ENCODE measurements at regions not wholly inside any gene's neighbourhood (a gene's known extent, or its start where the extent isn't known, plus 50 kb on each side); places are given as distances from the start of the nearest gene placed in this dataset.

DNA sequence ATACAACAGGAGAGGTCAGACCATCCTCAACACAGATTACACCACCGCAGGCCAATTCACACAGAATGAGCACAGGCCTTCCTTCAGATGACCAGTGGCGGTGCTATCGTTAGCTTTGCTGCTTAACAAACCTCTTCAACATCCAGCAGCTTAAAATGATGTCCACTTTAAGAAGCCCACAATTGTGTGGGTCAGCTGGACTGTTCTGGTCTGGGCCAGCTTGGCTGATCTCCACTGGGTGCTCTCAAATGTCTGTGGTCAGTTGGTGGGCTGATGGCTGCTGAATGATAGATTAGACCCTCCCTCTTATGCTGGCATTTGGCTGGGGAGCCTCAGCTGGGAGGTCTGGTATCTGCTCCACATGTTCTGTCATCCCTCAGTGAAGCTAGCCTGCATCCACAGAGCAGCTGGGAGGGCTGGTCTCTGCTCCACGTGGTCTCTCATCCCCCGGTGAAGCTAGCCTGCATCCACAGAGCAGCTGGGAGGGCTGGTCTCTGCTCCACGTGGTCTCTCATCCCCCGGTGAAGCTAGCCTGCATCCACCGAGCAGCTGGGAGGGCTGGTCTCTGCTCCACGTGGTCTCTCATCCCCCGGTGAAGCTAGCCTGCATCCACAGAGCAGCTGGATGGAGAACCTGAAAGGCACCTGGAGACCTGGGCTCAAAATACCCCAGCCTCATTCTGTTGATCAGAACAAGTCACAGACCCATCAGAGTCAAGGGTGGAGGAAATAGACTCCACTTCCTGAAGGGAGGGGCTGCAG, 203.6 kb upstream of the DIO3 start:
- no peak for DNase-seq
- in situ Hi-C loops (cut with MboI; ENCODE audit: low pct_unique_long_range_greater_than_20kb, low sequenced_read_pairs), result no loop called here

DNA sequence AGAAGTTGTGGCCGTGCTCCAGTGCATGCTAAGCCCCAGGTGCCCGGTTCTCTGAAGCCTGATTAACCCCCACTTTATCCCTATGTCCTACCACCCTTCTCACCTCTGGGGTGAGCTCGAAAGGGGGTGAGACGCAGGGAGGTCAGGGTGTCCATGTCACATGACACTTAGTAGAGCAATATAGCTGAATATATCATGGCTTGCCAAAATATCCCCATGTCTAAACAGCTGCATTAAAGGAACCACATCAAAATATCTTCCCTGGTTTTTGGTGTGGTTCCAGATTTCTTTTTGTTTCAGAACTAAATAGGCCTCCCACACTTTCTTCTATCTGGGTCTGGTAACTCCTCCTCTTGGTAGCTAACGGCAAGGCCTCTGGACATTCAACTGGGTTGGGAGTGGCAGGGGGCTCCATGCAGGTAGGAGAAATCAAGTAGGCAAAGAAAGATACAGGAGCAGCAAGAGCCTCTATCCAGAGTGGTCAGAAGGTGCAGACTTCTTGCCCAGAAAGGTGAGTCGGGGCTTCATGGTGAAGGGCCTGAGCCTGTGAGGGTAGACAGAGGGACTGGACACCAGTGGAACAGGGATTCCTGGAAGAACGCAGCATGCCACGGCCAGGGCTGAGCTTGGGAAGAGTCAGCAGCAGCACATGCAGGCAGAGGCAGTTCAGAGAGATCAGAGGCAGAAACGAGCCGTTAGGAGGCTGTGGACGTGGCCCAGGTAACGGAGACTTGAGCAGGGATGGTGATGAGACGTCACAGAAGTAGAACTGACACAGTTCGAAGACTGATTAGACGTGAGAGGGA, 202.8 kb upstream of the DIO3 start:
- no peak for DNase-seq
- in situ Hi-C loops (cut with MboI; ENCODE audit: low pct_unique_long_range_greater_than_20kb, low sequenced_read_pairs), result no loop called here

- DNase-seq, result no peak
Observed at GRCh38 chr14:101359221-101360053, 201.9 kb upstream of the DIO3 start.

GRCh38 chr14:101360054-101360911, 201.0 kb upstream of the DIO3 start:
- DNase-seq, result no peak
- in situ Hi-C loops (cut with MboI; ENCODE audit: low pct_unique_long_range_greater_than_20kb, low sequenced_read_pairs), result no loop called here

More at GRCh38 chr14:101359221-101360053, 201.9 kb upstream of the DIO3 start:
- in situ Hi-C loops (cut with MboI; ENCODE audit: low pct_unique_long_range_greater_than_20kb, low sequenced_read_pairs), result no loop called here

GRCh38 chr14:101361044-101361443, 200.3 kb upstream of the DIO3 start:
- DNase-seq, result no peak
- in situ Hi-C loops (cut with MboI; ENCODE audit: low pct_unique_long_range_greater_than_20kb, low sequenced_read_pairs), result no loop called here

DNA sequence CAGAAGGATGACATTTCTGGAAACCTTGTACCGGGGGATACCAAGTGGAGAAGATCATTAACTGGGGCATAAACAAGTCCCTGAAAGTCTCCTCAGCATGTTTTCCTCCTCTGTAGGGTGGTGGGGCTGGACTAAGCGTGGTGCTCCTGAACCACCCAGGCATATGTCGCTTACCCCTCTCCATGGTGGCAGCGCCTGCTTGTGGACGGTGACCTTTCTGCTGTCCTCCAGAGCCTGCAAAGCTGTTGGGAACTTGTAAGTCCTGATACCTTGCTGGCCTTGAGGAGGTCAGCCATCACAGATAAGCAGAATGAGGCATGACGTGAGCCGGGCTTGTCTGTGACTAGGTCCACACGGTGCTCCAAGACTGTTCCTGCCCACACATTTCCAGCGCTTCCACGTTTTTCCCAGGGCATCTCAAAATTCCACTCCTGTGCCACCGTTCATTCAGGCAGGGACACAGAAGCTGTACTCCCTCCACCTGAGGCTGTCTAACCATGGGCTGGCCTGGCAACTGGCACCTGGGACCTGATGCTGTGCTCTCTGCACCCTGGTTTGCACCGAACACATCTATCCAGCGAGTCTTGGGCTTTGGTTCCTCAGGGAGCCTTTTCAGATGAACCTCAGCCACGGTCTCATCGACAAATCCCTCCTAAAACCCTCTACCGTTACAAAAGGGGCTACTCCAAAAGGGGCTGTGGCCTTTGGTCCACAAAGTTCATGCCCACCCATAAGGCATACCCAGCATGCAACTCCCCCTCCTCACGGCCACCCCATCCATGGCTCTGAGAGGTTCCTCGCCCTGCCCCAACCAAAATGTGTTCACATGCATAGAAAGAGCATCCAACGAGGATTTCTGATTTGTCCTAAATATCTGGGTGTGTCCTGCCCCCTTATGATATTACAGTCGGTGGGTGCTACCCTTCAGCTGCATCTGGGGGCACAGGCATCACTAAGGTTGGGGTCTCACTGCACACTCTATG, 199.6 kb upstream of the DIO3 start:
- in situ Hi-C loops (cut with MboI; ENCODE audit: low pct_unique_long_range_greater_than_20kb, low sequenced_read_pairs), result no loop called here
- DNase-seq, result no peak

- in situ Hi-C loops (cut with MboI; ENCODE audit: low pct_unique_long_range_greater_than_20kb, low sequenced_read_pairs), result no loop called here
- DNase-seq, result no peak
Observed at GRCh38 chr14:101362529-101363260, 198.6 kb upstream of the DIO3 start.

GRCh38 chr14:101363261-101363555, 198.1 kb upstream of the DIO3 start:
- in situ Hi-C loops (cut with MboI; ENCODE audit: low pct_unique_long_range_greater_than_20kb, low sequenced_read_pairs), result no loop called here

GRCh38 chr14:101363880-101364391, 197.4 kb upstream of the DIO3 start:
- DNase-seq, result no peak
- in situ Hi-C loops (cut with MboI; ENCODE audit: low pct_unique_long_range_greater_than_20kb, low sequenced_read_pairs), result no loop called here

More at GRCh38 chr14:101363261-101363555, 198.1 kb upstream of the DIO3 start:
- no peak for DNase-seq

DNA sequence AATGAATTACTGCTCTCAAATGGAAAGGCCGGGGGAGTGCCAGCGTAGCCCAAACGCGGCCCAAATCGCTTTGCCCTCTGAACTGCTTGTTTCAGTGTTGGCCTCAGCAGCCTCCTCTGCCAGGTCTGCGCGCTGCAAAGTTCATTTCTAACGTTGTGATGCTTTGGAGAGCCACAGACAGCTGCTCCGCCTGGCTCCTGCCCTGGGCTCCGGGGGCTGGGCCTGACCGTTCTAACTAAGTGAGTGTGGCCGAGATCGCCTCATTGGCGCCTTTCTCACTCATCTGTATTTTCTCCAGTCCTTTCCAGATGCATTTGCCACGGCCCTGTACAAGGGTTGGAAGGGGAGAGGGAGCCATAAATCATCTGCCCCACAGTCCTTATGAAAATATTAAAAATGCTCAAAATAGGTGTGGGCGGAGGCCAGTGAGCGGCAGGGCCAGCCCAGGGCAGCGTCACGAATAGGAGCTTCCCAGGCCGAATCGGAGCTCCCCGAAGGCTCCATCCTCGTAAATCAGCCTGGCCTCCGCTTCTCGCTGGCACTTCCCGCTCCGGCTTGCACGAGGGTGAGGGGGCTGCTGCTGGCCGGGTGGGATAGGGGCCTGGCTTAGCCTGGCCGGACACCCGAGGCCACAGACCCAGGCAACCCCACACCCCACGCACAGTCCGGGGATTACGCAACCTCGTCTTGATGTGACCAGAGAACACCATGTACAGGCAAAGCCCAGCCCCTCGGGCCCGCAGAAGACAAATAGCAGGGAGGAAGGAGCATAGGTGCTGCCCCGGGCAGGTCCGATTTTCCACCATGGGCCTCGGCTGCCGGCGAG, 196.6 kb upstream of the DIO3 start:
- in situ Hi-C loops (cut with MboI; ENCODE audit: low pct_unique_long_range_greater_than_20kb, low sequenced_read_pairs), result no loop called here
- no peak for DNase-seq

DNA sequence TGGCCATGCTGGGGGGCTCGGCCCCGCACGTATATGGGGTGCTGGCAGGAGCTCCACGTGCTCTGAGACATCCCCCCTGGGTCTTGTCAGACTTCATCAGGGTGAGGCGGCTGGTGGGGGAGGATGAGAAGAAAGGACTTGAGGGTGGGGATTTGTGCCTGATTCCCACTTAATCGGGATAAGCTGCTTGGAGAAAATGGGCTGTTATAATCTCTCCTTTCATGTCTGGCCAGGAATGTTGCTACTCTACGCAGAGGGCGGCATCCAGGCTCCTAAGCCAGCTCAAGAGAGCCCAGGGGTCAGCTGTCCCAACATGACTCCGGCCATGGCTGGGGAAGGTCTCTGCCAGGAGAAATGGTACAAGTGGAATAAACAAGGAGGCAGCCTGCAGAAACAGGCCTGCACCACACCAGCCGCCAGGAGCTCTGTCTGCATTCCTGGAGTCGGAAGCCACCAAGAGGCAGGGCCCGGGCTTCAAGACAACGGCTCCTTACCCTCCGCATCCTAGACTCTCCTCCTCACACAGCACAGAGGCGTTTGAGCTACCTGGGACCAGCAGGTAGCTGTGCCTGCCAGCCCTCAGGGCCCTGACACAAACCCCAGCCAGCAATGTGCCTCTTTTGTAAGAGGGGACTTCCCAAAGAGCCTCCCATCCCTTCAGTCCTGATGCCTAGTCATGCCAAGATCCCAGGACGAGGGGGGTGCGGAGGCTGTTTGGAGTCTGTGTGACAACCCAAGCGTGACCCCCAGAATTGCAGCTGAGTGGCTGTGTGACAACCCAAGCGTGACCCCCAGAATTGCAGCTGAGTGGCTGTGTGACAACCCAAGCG, 195.8 kb upstream of the DIO3 start:
- in situ Hi-C loops (cut with MboI; ENCODE audit: low pct_unique_long_range_greater_than_20kb, low sequenced_read_pairs), result no loop called here
- no peak for DNase-seq

DNA sequence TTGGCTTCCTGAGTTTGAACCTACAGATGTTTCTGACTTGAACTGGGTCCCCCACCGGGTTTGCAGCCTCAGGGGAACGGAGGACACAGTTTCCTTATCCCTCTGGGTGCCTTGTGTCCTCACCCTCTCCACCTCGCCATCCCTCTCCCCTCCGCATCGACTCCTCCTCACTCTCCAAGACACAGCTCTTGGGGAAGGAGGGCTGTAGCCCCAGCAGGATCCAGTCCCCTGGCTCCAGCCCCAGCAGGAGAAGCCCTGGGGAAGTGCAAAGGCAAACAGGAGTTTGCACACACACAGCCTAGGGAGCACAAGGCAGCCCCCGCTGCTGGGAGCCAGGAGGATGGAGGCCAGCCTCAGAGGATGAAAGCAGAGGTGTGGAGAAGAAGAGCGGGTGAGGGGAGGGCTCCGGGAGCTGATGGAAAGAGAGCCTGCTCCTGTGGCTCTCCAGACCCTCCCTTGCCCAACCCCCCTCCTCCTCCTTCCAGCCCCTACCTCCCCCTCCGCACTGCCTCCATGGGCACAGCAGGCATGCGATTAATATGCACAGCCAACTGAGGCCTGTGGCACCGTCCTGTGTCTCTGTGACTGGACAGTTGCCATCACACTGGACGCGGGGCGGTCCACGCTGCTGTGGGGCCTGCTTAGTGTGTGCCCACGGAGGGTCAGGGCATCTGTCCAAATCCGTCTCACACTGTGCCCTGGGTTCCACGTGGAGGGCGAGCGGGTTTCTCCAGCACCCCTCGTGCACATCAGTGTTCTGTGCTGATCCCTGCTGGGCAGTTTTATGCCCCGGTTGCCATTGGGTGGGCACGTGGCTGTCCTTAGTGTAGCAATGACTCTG, 193.7 kb upstream of the DIO3 start:
- DNase-seq, result no peak
- in situ Hi-C loops (cut with MboI; ENCODE audit: low pct_unique_long_range_greater_than_20kb, low sequenced_read_pairs), result no loop called here

GRCh38 chr14:101368629-101369028, 192.7 kb upstream of the DIO3 start:
- no peak for DNase-seq
- in situ Hi-C loops (cut with MboI; ENCODE audit: low pct_unique_long_range_greater_than_20kb, low sequenced_read_pairs), result no loop called here

DNA sequence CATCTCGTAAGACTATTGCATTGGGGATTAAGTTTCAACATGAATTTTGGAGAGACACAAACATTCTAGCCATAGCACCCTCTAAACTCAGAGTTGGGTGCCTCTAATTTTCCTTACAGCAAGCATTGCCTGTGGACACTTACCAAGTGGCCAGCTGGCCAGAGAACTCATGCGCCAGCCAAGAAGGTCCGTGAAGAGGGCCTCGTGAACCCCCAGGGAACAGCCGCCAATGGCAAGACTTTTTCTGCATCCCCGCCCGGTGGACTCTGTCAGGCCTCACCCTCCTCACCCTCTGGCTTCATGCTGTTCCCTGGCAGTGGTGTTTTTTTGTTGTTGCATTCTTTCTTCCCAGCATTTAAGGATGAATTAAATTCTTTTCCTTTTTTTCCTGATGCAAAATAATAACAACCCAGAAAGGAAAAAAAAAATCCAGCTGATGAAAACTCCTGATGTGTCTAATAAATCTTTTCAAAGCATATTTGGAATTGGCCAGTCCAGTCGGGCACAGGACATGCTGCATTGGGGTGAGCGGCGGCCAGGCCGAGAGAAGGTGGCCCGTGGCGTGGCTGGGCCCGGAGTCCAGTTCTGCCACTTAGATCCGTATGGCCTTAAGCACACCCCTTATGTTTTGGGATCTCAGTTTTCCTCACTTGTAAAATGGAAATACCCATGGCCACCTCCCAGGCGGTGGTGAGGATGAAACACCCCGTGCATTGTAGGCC, 191.9 kb upstream of the DIO3 start:
- DNase-seq, result no peak
- in situ Hi-C loops (cut with MboI; ENCODE audit: low pct_unique_long_range_greater_than_20kb, low sequenced_read_pairs), result no loop called here
